CD4-positive, alpha-beta T cell (primary cell): ENCODE measurements at regions not wholly inside any gene's neighbourhood (a gene's known extent, or its start where the extent isn't known, plus 50 kb on each side); places are given as distances from the start of the nearest gene placed in this dataset.

Experiments
- ATAC-seq: fragments of 200-7000 bp; cut with Tn5 transposase; one replicate; pipeline ENCODE4 v1.10.0; 2022; ENCODE audit warnings: mild to moderate bottlenecking; ENCODE audit not compliant: poor library complexity
- CTCF ChIA-PET: fragments of 350-600 bp; sonication (Branson Sonifier 250); formaldehyde crosslinking; loops from one replicate; lab custom pipeline; 2021; ENCODE audit warnings: antibody characterized with exemption, inconsistent platforms; lab: Charles Lee
- POLR2A ChIA-PET: fragments of 350-600 bp; sonication (Branson Sonifier 250); formaldehyde crosslinking; loops from one replicate; lab custom pipeline; 2021; ENCODE audit warnings: antibody characterized with exemption, inconsistent platforms; lab: Charles Lee
- DNase-seq, 14 experiments: peaks; one replicate each; pipeline ENCODE4 v3.0.0-alpha.2; 2013 to 2020; ENCODE audit warnings: mixed read lengths in 2 of 14
- H3K27ac ChIP-seq, 2 donors: one replicate each; pipeline versions ENCODE4 v1.5.1 to v1.7.0; 2013; ENCODE audit warnings: low read length in 2 of 2, low read depth in 1 of 2, mild to moderate bottlenecking in 1 of 2
- H3K27me3 ChIP-seq, 2 experiments: 1 replicate in 1 of 2; 2 replicates in 1 of 2; pipeline versions ENCODE4 v1.6.1 to v1.7.0; 2013; ENCODE audit warnings: low read length in 2 of 2, control low read depth in 1 of 2, mild to moderate bottlenecking in 1 of 2, moderate library complexity in 1 of 2; ENCODE audit not compliant: insufficient read depth in 2 of 2, control insufficient read depth in 1 of 2
- H3K36me3 ChIP-seq: one replicate; pipeline ENCODE4 v1.6.1; 2013; ENCODE audit warnings: low read length, control low read depth; ENCODE audit not compliant: insufficient read depth
- H3K4me1 ChIP-seq: one replicate; pipeline ENCODE4 v1.6.1; 2013; ENCODE audit warnings: low read length, control low read depth; ENCODE audit not compliant: insufficient read depth
- H3K4me3 ChIP-seq: one replicate; pipeline ENCODE4 v1.5.1; 2013; ENCODE audit warnings: mild to moderate bottlenecking, low read length, moderate library complexity
- H3K9me3 ChIP-seq, 2 experiments: 1 replicate in 1 of 2; 2 replicates in 1 of 2; pipeline versions ENCODE4 v1.6.1 to v1.7.0; 2013; ENCODE audit warnings: low read length in 2 of 2, mild to moderate bottlenecking in 2 of 2, control low read depth in 1 of 2, moderate library complexity in 1 of 2; ENCODE audit not compliant: control insufficient read depth in 1 of 2, insufficient read depth in 1 of 2
- H3K27ac Mint-ChIP-seq: one replicate; pipeline ENCODE4 v1.8.0; 2020; ENCODE audit warnings: mixed read lengths
- H3K27me3 Mint-ChIP-seq: one replicate; pipeline ENCODE4 v1.8.0; 2021; ENCODE audit warnings: mixed read lengths
- H3K36me3 Mint-ChIP-seq: one replicate; pipeline ENCODE4 v1.8.0; 2021; ENCODE audit warnings: low read depth, mixed read lengths
- H3K4me1 Mint-ChIP-seq: one replicate; pipeline ENCODE4 v1.8.0; 2021; ENCODE audit warnings: low read depth, mixed read lengths
- H3K4me3 Mint-ChIP-seq: one replicate; pipeline ENCODE4 v1.8.0; 2020; ENCODE audit warnings: mild to moderate bottlenecking, mixed read lengths
- H3K9me3 Mint-ChIP-seq: one replicate; pipeline ENCODE4 v1.8.0; 2020; ENCODE audit warnings: mixed read lengths
- CTCF ChIP-seq: fragments of 200-600 bp; IDR thresholded peaks from one replicate; pipeline ENCODE4 v1.8.0; 2022; ENCODE audit warnings: antibody characterized with exemption, mild to moderate bottlenecking
- intact Hi-C, 2 experiments: fragments of 100-400 bp; cut with DNase I in 1 of 2; cut with micrococcal nuclease in 1 of 2; formaldehyde crosslinking; loops; one replicate each; pipeline versions ENCODE4 v1.15.1 to v1.9.0; 2023 to 2025; cut with DNase I, micrococcal nuclease

GRCh38 chr5:122629121-122629677 is 145.7 kb upstream of the SNX2 start:
- H3K36me3 Mint-ChIP-seq = no peaks in the 10 kb centered on the region
- no peak for TF ChIP-seq CTCF
- ChIA-PET POLR2A (no interaction called here), CTCF (no interaction called here)
- no peak for ATAC-seq
- peaks cover 2% of the 10 kb centered on the region for H3K9me3 Mint-ChIP-seq
- Histone ChIP-seq H3K27me3 (no peaks in the 10 kb centered on the region), H3K9me3 (no peaks in the 10 kb centered on the region), H3K4me3 (no peak overlapping the region), H3K27ac (no peak overlapping the region), H3K36me3 (no peaks in the 10 kb centered on the region), H3K4me1 (no peaks in the 10 kb centered on the region)
- no peaks in the 10 kb centered on the region for H3K4me1 Mint-ChIP-seq
- no peak for DNase-seq
- no peak overlapping the region for H3K27ac Mint-ChIP-seq
- intact Hi-C loops = no loop called here
- H3K4me3 Mint-ChIP-seq = no peak overlapping the region
- no peaks in the 10 kb centered on the region for H3K27me3 Mint-ChIP-seq

- ATAC-seq (no peak), DNase-seq (no peak)
- Histone ChIP-seq H3K9me3 (no peaks in the 10 kb centered on the region), H3K27me3 (peaks cover 3 to 7% of the 10 kb centered on the region in 2 experiments), H3K27ac (no peak overlapping the region), H3K36me3 (no peaks in the 10 kb centered on the region), H3K4me1 (no peaks in the 10 kb centered on the region), H3K4me3 (no peak overlapping the region)
- H3K4me1 Mint-ChIP-seq = no peaks in the 10 kb centered on the region
- CTCF ChIA-PET = no interaction called here
- TF ChIP-seq CTCF = no peak
- intact Hi-C loops = no loop called here
- POLR2A ChIA-PET = no interaction called here
- peaks cover 10% of the 10 kb centered on the region for H3K27me3 Mint-ChIP-seq
- peaks cover 3% of the 10 kb centered on the region for H3K9me3 Mint-ChIP-seq
- no peak overlapping the region for H3K4me3 Mint-ChIP-seq
- H3K27ac Mint-ChIP-seq = no peak overlapping the region
- no peaks in the 10 kb centered on the region for H3K36me3 Mint-ChIP-seq
Measured at GRCh38 chr5:122638581-122638980, 136.3 kb upstream of the SNX2 start.

- Histone ChIP-seq H3K27ac (no peak overlapping the region), H3K4me3 (no peak overlapping the region), H3K4me1 (no peaks in the 10 kb centered on the region), H3K36me3 (no peaks in the 10 kb centered on the region), H3K27me3 (peaks cover 3 to 7% of the 10 kb centered on the region in 2 experiments), H3K9me3 (no peaks in the 10 kb centered on the region)
- ATAC-seq (no peak), DNase-seq (no peak)
- Mint-ChIP-seq H3K27ac (no peak overlapping the region), H3K36me3 (no peaks in the 10 kb centered on the region), H3K9me3 (peaks cover 2% of the 10 kb centered on the region), H3K4me1 (no peaks in the 10 kb centered on the region), H3K4me3 (no peak overlapping the region), H3K27me3 (peaks cover 14% of the 10 kb centered on the region)
- POLR2A ChIA-PET = no interaction called here
- intact Hi-C loops = no loop called here
- no peak for TF ChIP-seq CTCF
- CTCF ChIA-PET = no interaction called here
Measured at GRCh38 chr5:122639033-122639432, 135.8 kb upstream of the SNX2 start.
